VCaP (cell line): ENCODE measurements at regions not wholly inside any gene's neighbourhood (a gene's known extent, or its start where the extent isn't known, plus 50 kb on each side); places are given as distances from the start of the nearest gene placed in this dataset.

Source experiments
- H3K27ac ChIP-seq: fragments of 450-650 bp; 2 replicates; pipeline ENCODE4 v1.5.1; 2017
- TF ChIP-seq, protein P1 (sequence below): fragments of 450-650 bp; conservative IDR thresholded peaks from 2 replicates; pipeline ENCODE4 v1.5.1; 2017; ENCODE audit warnings: mild to moderate bottlenecking, moderate library complexity

DNA sequence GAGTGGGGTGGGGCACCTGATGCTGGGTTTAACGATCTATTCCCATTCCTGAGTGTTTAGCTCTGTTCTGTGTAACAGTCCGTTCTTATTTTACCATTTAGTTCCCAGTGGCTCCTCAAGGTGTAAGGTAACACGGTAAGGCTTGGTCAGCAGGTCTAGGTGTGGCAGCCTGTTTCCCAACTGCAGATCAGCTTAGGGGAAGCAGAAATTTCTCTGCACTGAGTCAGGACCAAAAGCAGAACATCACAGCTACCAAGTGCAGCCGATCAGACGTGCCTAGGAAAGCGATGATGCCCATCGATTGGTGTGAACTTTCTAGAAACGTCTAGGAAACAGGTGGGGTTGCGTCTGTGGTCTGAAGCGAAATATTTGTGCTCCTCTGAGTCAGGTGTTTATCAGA, 240.1 kb downstream of the STIM2 start:
- H3K27ac ChIP-seq = peak overlapping the region; percentile 64
- TF ChIP-seq, protein P1, sequence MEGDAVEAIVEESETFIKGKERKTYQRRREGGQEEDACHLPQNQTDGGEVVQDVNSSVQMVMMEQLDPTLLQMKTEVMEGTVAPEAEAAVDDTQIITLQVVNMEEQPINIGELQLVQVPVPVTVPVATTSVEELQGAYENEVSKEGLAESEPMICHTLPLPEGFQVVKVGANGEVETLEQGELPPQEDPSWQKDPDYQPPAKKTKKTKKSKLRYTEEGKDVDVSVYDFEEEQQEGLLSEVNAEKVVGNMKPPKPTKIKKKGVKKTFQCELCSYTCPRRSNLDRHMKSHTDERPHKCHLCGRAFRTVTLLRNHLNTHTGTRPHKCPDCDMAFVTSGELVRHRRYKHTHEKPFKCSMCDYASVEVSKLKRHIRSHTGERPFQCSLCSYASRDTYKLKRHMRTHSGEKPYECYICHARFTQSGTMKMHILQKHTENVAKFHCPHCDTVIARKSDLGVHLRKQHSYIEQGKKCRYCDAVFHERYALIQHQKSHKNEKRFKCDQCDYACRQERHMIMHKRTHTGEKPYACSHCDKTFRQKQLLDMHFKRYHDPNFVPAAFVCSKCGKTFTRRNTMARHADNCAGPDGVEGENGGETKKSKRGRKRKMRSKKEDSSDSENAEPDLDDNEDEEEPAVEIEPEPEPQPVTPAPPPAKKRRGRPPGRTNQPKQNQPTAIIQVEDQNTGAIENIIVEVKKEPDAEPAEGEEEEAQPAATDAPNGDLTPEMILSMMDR = no peak

GRCh38 chr4:27101126-27101525, 240.5 kb downstream of the STIM2 start:
- TF ChIP-seq, protein P1 = no peak
- H3K27ac ChIP-seq = peak overlapping the region; percentile 64

DNA sequence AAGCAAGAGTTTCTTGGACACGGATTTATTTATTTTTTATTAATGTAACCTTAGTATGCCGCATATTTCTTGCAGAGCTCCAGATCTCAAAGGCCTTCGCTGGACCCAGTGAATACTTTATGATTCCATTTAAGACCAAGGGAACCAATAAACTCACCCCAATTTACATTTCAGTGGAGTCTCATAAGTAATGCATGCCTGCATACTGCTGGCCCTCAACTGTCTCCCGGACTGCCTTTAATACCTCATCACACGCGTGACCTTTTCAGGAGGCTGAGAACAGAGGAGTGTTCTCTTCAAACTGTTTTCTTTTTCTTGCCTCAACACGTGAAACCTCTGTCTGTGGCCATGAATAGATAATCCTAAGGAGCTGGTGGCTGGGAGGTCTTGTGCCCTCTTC, 240.9 kb downstream of the STIM2 start:
- TF ChIP-seq, protein P1 = no peak
- H3K27ac ChIP-seq = peak overlapping the region; percentile 64

DNA sequence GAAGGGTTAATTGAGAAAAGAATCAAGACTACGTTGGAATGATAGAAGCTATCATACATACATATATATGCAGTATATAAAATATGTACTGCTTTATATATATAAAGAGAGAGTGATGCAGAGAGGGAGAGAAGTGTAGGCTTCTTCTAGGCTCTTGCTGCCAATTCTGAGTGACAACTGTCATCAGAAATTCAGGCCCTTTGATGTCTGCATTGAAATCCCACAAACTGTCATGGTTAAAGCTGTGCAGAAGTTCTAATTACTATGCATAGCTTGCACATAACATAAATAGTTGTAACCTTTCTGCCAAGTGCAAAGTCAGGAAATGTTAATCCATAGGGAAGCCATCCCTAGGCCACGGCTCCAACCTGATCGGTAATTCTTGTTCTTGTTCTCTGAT, 251.0 kb downstream of the STIM2 start:
- TF ChIP-seq, protein P1 = no peak
- H3K27ac ChIP-seq = no peak overlapping the region

- no peak overlapping the region for H3K27ac ChIP-seq
- TF ChIP-seq, protein P1 = no peak
Observed at GRCh38 chr4:27112587-27112986, 251.9 kb downstream of the STIM2 start.

GRCh38 chr4:27115221-27115620, 254.6 kb downstream of the STIM2 start:
- TF ChIP-seq, protein P1 = no peak
- H3K27ac ChIP-seq = no peak overlapping the region

GRCh38 chr4:27117453-27117852, 256.8 kb downstream of the STIM2 start:
- no peak overlapping the region for H3K27ac ChIP-seq
- TF ChIP-seq, protein P1 = no peak

- no peak overlapping the region for H3K27ac ChIP-seq
- TF ChIP-seq, protein P1 = no peak
Observed at GRCh38 chr4:27119239-27119638, 258.6 kb downstream of the STIM2 start.
